GM23338 (cell line): ENCODE measurements at regions not wholly inside any gene's neighbourhood (a gene's known extent, or its start where the extent isn't known, plus 50 kb on each side); places are given as distances from the start of the nearest gene placed in this dataset.

Source experiments
- CREB1 ChIP-seq: fragments of 250-450 bp; sonication (Bioruptor Pico); IDR thresholded peaks from 2 replicates; pipeline ENCODE4 v1.5.0; 2020; ENCODE audit warnings: low read depth, mild to moderate bottlenecking, moderate library complexity
- EZH2 ChIP-seq: fragments of 200-600 bp; sonication (generic); IDR thresholded peaks from one replicate; pipeline ENCODE4 v1.8.0; 2017; ENCODE audit warnings: antibody characterized with exemption, mild to moderate bottlenecking, low read depth; ENCODE audit not compliant: unreplicated experiment
- EZH2phosphoT487 ChIP-seq: fragments of 200-600 bp; sonication (generic); IDR thresholded peaks from one replicate; pipeline ENCODE4 v1.8.1; 2018; ENCODE audit warnings: antibody characterized with exemption; ENCODE audit not compliant: unreplicated experiment
- JUNB ChIP-seq: IDR thresholded peaks from one replicate; pipeline ENCODE4 v1.6.1; 2016; ENCODE audit warnings: antibody characterized with exemption; ENCODE audit not compliant: unreplicated experiment
- NANOG ChIP-seq: IDR thresholded peaks from 2 replicates; pipeline ENCODE4 v1.6.1; 2016; ENCODE audit warnings: antibody characterized with exemption, borderline replicate concordance
- POLR2AphosphoS5 ChIP-seq: IDR thresholded peaks from 2 replicates; pipeline ENCODE4 v1.6.1; 2016; ENCODE audit warnings: antibody characterized with exemption, low read depth
- REST ChIP-seq: IDR thresholded peaks from one replicate; pipeline ENCODE4 v1.6.1; 2018; ENCODE audit warnings: antibody characterized with exemption; ENCODE audit not compliant: unreplicated experiment
- STAT1 ChIP-seq: IDR thresholded peaks from one replicate; pipeline ENCODE4 v1.6.1; 2016; ENCODE audit warnings: antibody characterized with exemption; ENCODE audit not compliant: unreplicated experiment
- ZNF114 ChIP-seq: fragments of 250-450 bp; sonication (Bioruptor Pico); IDR thresholded peaks from 2 replicates; pipeline ENCODE4 v1.5.0; 2020; ENCODE audit warnings: mild to moderate bottlenecking, moderate library complexity
- ZNF331 ChIP-seq: fragments of 250-450 bp; sonication (Bioruptor Pico); IDR thresholded peaks from 2 replicates; pipeline ENCODE4 v1.5.0; 2020; ENCODE audit warnings: low read depth, mild to moderate bottlenecking, moderate library complexity
- TF ChIP-seq, protein P1 (sequence below), 2 experiments: fragments of 200-600 bp in 1 of 2; sonication (generic) in 1 of 2; conservative IDR thresholded peaks; 2 replicates each; pipeline versions ENCODE4 v1.5.1 to v1.6.1; 2016 to 2017; ENCODE audit warnings: antibody characterized with exemption in 2 of 2, low read depth in 2 of 2, mild to moderate bottlenecking in 2 of 2, moderate library complexity in 1 of 2
- TF ChIP-seq, protein P2 (sequence below): IDR thresholded peaks from 2 replicates; pipeline ENCODE4 v1.6.1; 2016; ENCODE audit warnings: antibody characterized with exemption

- TF ChIP-seq, protein P1, sequence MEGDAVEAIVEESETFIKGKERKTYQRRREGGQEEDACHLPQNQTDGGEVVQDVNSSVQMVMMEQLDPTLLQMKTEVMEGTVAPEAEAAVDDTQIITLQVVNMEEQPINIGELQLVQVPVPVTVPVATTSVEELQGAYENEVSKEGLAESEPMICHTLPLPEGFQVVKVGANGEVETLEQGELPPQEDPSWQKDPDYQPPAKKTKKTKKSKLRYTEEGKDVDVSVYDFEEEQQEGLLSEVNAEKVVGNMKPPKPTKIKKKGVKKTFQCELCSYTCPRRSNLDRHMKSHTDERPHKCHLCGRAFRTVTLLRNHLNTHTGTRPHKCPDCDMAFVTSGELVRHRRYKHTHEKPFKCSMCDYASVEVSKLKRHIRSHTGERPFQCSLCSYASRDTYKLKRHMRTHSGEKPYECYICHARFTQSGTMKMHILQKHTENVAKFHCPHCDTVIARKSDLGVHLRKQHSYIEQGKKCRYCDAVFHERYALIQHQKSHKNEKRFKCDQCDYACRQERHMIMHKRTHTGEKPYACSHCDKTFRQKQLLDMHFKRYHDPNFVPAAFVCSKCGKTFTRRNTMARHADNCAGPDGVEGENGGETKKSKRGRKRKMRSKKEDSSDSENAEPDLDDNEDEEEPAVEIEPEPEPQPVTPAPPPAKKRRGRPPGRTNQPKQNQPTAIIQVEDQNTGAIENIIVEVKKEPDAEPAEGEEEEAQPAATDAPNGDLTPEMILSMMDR (conservative IDR thresholded peaks at IDR 0.05; ENCODE audit: low read depth in 2 of 2): no peak
- no peak for TF ChIP-seq POLR2AphosphoS5
- no peak for TF ChIP-seq JUNB
- TF ChIP-seq EZH2phosphoT487: no peak
- TF ChIP-seq REST: no peak
- TF ChIP-seq EZH2: no peak
- no peak for TF ChIP-seq ZNF114 (CRISPR knock-in tag)
- TF ChIP-seq CREB1 (CRISPR knock-in tag): no peak
- TF ChIP-seq, protein P2, sequence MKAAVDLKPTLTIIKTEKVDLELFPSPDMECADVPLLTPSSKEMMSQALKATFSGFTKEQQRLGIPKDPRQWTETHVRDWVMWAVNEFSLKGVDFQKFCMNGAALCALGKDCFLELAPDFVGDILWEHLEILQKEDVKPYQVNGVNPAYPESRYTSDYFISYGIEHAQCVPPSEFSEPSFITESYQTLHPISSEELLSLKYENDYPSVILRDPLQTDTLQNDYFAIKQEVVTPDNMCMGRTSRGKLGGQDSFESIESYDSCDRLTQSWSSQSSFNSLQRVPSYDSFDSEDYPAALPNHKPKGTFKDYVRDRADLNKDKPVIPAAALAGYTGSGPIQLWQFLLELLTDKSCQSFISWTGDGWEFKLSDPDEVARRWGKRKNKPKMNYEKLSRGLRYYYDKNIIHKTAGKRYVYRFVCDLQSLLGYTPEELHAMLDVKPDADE: no peak
- no peak for TF ChIP-seq STAT1
- TF ChIP-seq ZNF331 (CRISPR knock-in tag): no peak
- no peak for TF ChIP-seq NANOG
Measured at GRCh38 chr7:36044101-36044892, 108.8 kb upstream of the EEPD1 start.
